OCI-LY3 (cell line): ENCODE measurements at regions not wholly inside any gene's neighbourhood (a gene's known extent, or its start where the extent isn't known, plus 50 kb on each side); places are given as distances from the start of the nearest gene placed in this dataset.

ENCODE experiments used
- EZH2phosphoT487 ChIP-seq: fragments of 200-600 bp; shearing (Covaris generic); IDR thresholded peaks from 2 replicates; pipeline ENCODE4 v1.6.1; 2018; ENCODE audit warnings: antibody characterized with exemption, mixed run types, low read depth
- TF ChIP-seq, protein P1 (sequence below): fragments of 200-600, 300-600 bp; sonication (generic); IDR thresholded peaks from 2 replicates; pipeline ENCODE4 v1.5.1; 2014; ENCODE audit warnings: antibody characterized with exemption, low read length, low read depth

DNA sequence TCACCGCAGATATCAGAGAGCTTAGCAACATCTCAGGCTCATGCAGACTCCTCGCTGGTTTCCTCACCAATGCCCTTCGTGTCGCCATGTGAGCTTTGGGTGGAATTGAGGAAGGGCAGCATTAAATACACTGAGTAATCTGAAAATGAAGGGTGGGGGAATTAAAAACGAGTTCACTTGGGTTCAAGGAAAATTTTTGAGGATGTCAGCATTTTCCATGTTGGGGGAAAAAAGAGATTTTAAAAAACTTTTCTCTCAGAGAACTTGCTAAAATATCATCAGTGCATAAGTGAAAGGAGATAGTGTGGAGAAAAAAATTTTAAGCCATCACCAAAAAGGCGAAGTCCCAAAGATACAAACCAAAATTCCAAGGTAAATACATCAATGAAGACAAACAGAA, 359.3 kb downstream of the KCNRG start:
- TF ChIP-seq, protein P1, sequence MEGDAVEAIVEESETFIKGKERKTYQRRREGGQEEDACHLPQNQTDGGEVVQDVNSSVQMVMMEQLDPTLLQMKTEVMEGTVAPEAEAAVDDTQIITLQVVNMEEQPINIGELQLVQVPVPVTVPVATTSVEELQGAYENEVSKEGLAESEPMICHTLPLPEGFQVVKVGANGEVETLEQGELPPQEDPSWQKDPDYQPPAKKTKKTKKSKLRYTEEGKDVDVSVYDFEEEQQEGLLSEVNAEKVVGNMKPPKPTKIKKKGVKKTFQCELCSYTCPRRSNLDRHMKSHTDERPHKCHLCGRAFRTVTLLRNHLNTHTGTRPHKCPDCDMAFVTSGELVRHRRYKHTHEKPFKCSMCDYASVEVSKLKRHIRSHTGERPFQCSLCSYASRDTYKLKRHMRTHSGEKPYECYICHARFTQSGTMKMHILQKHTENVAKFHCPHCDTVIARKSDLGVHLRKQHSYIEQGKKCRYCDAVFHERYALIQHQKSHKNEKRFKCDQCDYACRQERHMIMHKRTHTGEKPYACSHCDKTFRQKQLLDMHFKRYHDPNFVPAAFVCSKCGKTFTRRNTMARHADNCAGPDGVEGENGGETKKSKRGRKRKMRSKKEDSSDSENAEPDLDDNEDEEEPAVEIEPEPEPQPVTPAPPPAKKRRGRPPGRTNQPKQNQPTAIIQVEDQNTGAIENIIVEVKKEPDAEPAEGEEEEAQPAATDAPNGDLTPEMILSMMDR = no peak
- no peak for TF ChIP-seq EZH2phosphoT487
